ENCODE measurements at regions not wholly inside any gene's neighbourhood (a gene's known extent, or its start where the extent isn't known, plus 50 kb on each side); places are given as distances from the start of the nearest gene placed in this dataset.

DNA sequence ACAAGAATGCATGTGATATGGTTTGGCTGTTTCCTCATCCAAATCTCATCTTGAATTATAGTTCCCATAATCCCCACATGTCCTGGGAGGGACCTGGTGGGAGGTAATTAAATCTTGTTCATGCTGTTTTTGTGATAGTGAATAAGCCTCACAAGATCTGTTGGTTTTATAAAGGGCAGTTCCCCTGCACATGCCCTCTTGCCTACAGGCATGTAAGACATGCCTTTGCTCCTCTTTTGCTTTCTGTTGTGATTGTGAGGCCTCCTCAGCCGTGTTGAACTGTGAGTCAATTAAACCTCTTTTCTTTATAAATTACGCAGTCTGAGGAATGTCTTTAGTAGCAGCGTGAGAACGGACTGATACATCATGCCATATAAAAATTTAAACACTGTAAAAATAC is 1537.0 kb downstream of the OTOL1 start:
- TF ChIP-seq, protein P1, sequence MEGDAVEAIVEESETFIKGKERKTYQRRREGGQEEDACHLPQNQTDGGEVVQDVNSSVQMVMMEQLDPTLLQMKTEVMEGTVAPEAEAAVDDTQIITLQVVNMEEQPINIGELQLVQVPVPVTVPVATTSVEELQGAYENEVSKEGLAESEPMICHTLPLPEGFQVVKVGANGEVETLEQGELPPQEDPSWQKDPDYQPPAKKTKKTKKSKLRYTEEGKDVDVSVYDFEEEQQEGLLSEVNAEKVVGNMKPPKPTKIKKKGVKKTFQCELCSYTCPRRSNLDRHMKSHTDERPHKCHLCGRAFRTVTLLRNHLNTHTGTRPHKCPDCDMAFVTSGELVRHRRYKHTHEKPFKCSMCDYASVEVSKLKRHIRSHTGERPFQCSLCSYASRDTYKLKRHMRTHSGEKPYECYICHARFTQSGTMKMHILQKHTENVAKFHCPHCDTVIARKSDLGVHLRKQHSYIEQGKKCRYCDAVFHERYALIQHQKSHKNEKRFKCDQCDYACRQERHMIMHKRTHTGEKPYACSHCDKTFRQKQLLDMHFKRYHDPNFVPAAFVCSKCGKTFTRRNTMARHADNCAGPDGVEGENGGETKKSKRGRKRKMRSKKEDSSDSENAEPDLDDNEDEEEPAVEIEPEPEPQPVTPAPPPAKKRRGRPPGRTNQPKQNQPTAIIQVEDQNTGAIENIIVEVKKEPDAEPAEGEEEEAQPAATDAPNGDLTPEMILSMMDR (IDR thresholded peaks at IDR 0.05) = no peak
- TF ChIP-seq POLR2A (IDR thresholded peaks at IDR 0.05) = no peak
